Astrocyte of the cerebellum (primary cell): ENCODE measurements at regions not wholly inside any gene's neighbourhood (a gene's known extent, or its start where the extent isn't known, plus 50 kb on each side); places are given as distances from the start of the nearest gene placed in this dataset.

ENCODE experiments used
- DNase-seq: peaks from one replicate; pipeline ENCODE4 v3.0.0-alpha.2; 2011; ENCODE audit warnings: low read depth
- H3K4me3 ChIP-seq: 2 replicates; pipeline ENCODE4 v1.5.1; 2011; ENCODE audit warnings: mild to moderate bottlenecking, low read depth, low read length, moderate library complexity
- CTCF ChIP-seq: IDR thresholded peaks from 2 replicates; pipeline ENCODE4 v1.5.1; 2012; ENCODE audit warnings: low read length, low read depth, moderate library complexity, mild to moderate bottlenecking; ENCODE audit errors: missing control alignments
- in situ Hi-C: cut with HindIII; loops from 2 replicates; pipeline ENCODE4 v1.10.0; 2017; ENCODE audit warnings: low sequenced_read_pairs

GRCh38 chr3:177517906-177518305, 320.6 kb upstream of the TBL1XR1 start:
- no peak overlapping the region for H3K4me3 ChIP-seq
- DNase-seq, result no peak
- TF ChIP-seq CTCF, result no peak
- in situ Hi-C loops, result no loop called here

DNA sequence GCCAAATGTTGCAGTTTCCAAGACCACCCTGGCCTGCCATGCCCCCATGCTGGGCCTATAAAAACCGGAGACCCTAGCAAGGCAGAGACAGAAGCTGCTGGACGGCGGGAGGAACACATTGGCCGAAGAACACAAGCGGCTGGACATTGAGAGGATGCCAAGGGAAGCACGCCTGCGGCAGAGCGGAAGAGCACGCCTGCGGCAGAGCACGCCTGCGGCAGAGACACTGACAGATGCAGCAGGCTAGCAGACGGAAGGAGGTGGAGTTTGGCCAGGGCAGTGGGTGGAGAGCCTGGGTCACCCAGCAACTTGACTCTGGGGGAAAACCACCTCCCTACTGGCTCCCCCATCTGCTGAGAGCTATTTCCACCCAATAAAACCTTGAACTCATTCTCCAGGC, 322.3 kb upstream of the TBL1XR1 start:
- in situ Hi-C loops, result no loop called here
- H3K4me3 ChIP-seq, result no peak overlapping the region
- no peak for TF ChIP-seq CTCF
- no peak for DNase-seq

GRCh38 chr3:177521305-177521704, 324.0 kb upstream of the TBL1XR1 start:
- H3K4me3 ChIP-seq, result no peak overlapping the region
- DNase-seq, result no peak
- in situ Hi-C loops, result no loop called here
- no peak for TF ChIP-seq CTCF

DNA sequence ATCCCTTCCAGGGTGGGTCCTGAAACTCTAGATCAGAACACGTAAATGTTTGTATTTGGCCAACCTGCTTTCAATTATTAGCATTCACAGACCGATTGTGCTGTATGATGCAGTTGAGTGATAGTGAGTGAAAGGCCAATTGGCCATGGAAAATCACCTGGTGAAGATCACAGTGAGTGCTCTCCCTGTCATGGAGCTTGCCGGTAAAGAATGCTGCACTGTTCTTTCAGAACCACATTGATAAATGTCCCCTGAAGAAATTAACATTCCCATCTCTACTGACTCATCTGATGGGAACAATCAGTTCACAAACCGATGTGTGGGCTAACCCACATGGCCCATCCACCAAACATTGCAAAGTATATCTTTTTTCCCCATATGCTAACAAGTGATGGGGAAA, 324.8 kb upstream of the TBL1XR1 start:
- in situ Hi-C loops, result no loop called here
- TF ChIP-seq CTCF, result no peak
- no peak for DNase-seq
- H3K4me3 ChIP-seq, result no peak overlapping the region

DNA sequence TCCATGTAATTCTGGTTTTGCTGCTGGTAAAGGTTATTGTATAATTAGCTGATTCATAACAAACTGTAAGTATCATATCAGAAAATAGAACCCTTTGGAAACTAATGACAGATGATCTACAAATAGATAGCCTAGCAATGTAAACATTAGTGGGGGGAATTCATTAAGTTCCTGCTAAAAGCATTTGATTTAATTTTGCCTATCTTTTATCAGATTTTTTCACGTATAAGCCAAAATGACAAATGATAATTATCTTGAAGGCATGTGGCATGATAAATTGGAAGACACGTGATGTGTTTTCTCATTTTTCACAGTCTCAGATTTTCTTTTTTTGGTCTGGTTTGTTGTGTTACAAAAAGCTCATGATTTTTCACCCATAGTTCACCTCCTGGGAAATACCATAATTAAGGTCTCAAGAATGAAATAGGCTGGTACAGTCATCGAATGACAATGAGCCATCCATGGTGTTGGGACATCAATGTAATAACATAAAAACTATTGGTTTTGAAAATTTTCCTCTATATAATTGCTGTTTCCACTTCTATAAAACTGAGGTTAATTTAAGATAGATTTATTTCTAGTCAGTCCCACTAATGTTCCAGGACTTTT, 325.9 kb upstream of the TBL1XR1 start:
- no peak overlapping the region for H3K4me3 ChIP-seq
- TF ChIP-seq CTCF, result no peak
- in situ Hi-C loops, result no loop called here
- no peak for DNase-seq

- TF ChIP-seq CTCF, result no peak
- H3K4me3 ChIP-seq, result no peak overlapping the region
- in situ Hi-C loops, result no loop called here
- DNase-seq, result no peak
These were observed 326.7 kb upstream of the TBL1XR1 start for GRCh38 chr3:177523872-177524438.
